ENCODE measurements at regions not wholly inside any gene's neighbourhood (a gene's known extent, or its start where the extent isn't known, plus 50 kb on each side); places are given as distances from the start of the nearest gene placed in this dataset.

- DNase-seq: no peak
These were observed 1783.1 kb downstream of the PCDH7 start for GRCh38 chr4:32503241-32503640.

GRCh38 chr4:32506067-32506466, 1785.9 kb downstream of the PCDH7 start:
- DNase-seq: no peak

- no peak for DNase-seq
These were observed 1798.9 kb downstream of the PCDH7 start for GRCh38 chr4:32519060-32519459.

GRCh38 chr4:32525420-32525819, 1805.3 kb downstream of the PCDH7 start:
- DNase-seq: no peak

GRCh38 chr4:32544846-32545245, 1824.7 kb downstream of the PCDH7 start:
- no peak for DNase-seq

GRCh38 chr4:32551943-32552342, 1831.8 kb downstream of the PCDH7 start:
- peak; percentile 20 for DNase-seq

GRCh38 chr4:32560306-32560705, 1840.1 kb downstream of the PCDH7 start:
- DNase-seq: no peak

GRCh38 chr4:32562010-32562409, 1841.8 kb downstream of the PCDH7 start:
- no peak for DNase-seq

GRCh38 chr4:32564626-32565025, 1844.5 kb downstream of the PCDH7 start:
- DNase-seq: no peak

- DNase-seq: no peak
These were observed 1849.7 kb downstream of the PCDH7 start for GRCh38 chr4:32569861-32570260.

GRCh38 chr4:32572366-32572765, 1852.2 kb downstream of the PCDH7 start:
- no peak for DNase-seq

- no peak for DNase-seq
These were observed 1854.6 kb downstream of the PCDH7 start for GRCh38 chr4:32574803-32575202.

GRCh38 chr4:32589097-32589496, 1868.9 kb downstream of the PCDH7 start:
- no peak for DNase-seq

GRCh38 chr4:32589853-32590252, 1869.7 kb downstream of the PCDH7 start:
- DNase-seq: no peak

GRCh38 chr4:32597354-32597753, 1877.2 kb downstream of the PCDH7 start:
- no peak for DNase-seq

- DNase-seq: no peak
These were observed 1881.7 kb downstream of the PCDH7 start for GRCh38 chr4:32601848-32602247.

- no peak for DNase-seq
These were observed 1887.8 kb downstream of the PCDH7 start for GRCh38 chr4:32607978-32608377.

- DNase-seq: no peak
These were observed 1904.9 kb downstream of the PCDH7 start for GRCh38 chr4:32624943-32625603.

- no peak for DNase-seq
These were observed 1905.6 kb downstream of the PCDH7 start for GRCh38 chr4:32625687-32626337.

GRCh38 chr4:32631831-32632230, 1911.7 kb downstream of the PCDH7 start:
- no peak for DNase-seq

GRCh38 chr4:32633421-32633820, 1913.3 kb downstream of the PCDH7 start:
- DNase-seq: no peak

- no peak for DNase-seq
These were observed 1925.5 kb downstream of the PCDH7 start for GRCh38 chr4:32645653-32646052.

- no peak for DNase-seq
These were observed 1937.8 kb downstream of the PCDH7 start for GRCh38 chr4:32658019-32658418.

- DNase-seq: no peak
These were observed 1941.1 kb downstream of the PCDH7 start for GRCh38 chr4:32661229-32661628.

GRCh38 chr4:32662803-32663202, 1942.6 kb downstream of the PCDH7 start:
- DNase-seq: no peak

Measured in NCI-H774 (cell line).